Testis (tissue), 2 donors: ENCODE measurements at regions not wholly inside any gene's neighbourhood (a gene's known extent, or its start where the extent isn't known, plus 50 kb on each side); places are given as distances from the start of the nearest gene placed in this dataset.
"Not testable (repeated sequence)": the region's sequence is repeated elsewhere in the genome, so short reads cannot be mapped to it uniquely, and the experiment has no call there.

ENCODE experiments used
- CTCF ChIP-seq, 3 experiments: fragments of 450-650 bp in 2 of 3; fragments of 200-600 bp in 1 of 3; sonication (generic) in 1 of 3; IDR thresholded peaks; one replicate each; pipeline ENCODE4 v1.5.1; 2016 to 2019; ENCODE audit warnings: antibody characterized with exemption in 3 of 3, mild to moderate bottlenecking in 2 of 3, moderate library complexity in 1 of 3
- POLR2A ChIP-seq: fragments of 450-650 bp; IDR thresholded peaks from one replicate; pipeline ENCODE4 v1.6.1; 2017; ENCODE audit warnings: antibody characterized with exemption, mild to moderate bottlenecking, moderate library complexity

GRCh38 chr5:176113673-176114335 is 124.4 kb upstream of the SIMC1 start:
- not testable (repeated sequence) for TF ChIP-seq CTCF (IDR thresholded peaks at IDR 0.05); POLR2A
